ENCODE measurements at regions not wholly inside any gene's neighbourhood (a gene's known extent, or its start where the extent isn't known, plus 50 kb on each side); places are given as distances from the start of the nearest gene placed in this dataset.

- H2AFZ ChIP-seq (ENCODE audit: control insufficient read depth, low read depth, low read length), result no peak overlapping the region
- H3K27ac ChIP-seq (ENCODE audit: control insufficient read depth, insufficient read depth), result no peak overlapping the region
- in situ Hi-C loops (cut with MboI), result no loop called here
- no TSS peak for BruUV-seq (replicated peaks)
- intact Hi-C loops (cut with micrococcal nuclease; ENCODE audit: unreplicated experiment), result no loop called here
- H3K79me2 ChIP-seq (ENCODE audit: control insufficient read depth, insufficient read depth, low read length), result no peaks in the 10 kb centered on the region
- H3K4me2 ChIP-seq (ENCODE audit: control insufficient read depth, insufficient read depth), result no peak overlapping the region
- no peak overlapping the region for H3K4me3 ChIP-seq
- H4K20me1 ChIP-seq (ENCODE audit: control insufficient read depth, insufficient read depth), result no peaks in the 10 kb centered on the region
- no peaks in the 10 kb centered on the region for H3K27me3 ChIP-seq (replicated peaks in 1 of 2; ENCODE audit: control insufficient read depth in 2 of 2, insufficient read depth in 2 of 2, low read length in 1 of 2)
- RAD21 ChIA-PET (ENCODE audit: unreplicated experiment), result no interaction called here
- no peaks in the 10 kb centered on the region for H3K9me3 ChIP-seq (replicated peaks; ENCODE audit: control insufficient read depth, insufficient read depth, low read length)
- no peak for TF ChIP-seq MYC (IDR thresholded peaks at IDR 0.05; ENCODE audit: insufficient read depth, insufficient read length, insufficient replicate concordance, low read length, severe bottlenecking)
- no peak for TF ChIP-seq RB1 (IDR thresholded peaks at IDR 0.05; ENCODE audit: borderline replicate concordance)
- TF ChIP-seq, protein P1, sequence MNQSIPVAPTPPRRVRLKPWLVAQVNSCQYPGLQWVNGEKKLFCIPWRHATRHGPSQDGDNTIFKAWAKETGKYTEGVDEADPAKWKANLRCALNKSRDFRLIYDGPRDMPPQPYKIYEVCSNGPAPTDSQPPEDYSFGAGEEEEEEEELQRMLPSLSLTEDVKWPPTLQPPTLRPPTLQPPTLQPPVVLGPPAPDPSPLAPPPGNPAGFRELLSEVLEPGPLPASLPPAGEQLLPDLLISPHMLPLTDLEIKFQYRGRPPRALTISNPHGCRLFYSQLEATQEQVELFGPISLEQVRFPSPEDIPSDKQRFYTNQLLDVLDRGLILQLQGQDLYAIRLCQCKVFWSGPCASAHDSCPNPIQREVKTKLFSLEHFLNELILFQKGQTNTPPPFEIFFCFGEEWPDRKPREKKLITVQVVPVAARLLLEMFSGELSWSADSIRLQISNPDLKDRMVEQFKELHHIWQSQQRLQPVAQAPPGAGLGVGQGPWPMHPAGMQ (IDR thresholded peaks at IDR 0.05; ENCODE audit: borderline replicate concordance), result no peak
- no peak for TF ChIP-seq NFYB (IDR thresholded peaks at IDR 0.05; ENCODE audit: insufficient read depth, low read depth, low read length)
- no peak for TF ChIP-seq PML (IDR thresholded peaks at IDR 0.05; ENCODE audit: low read length)
- TF ChIP-seq NRF1 (conservative IDR thresholded peaks at IDR 0.05; ENCODE audit: low read depth, low read length), result no peak
- no peak for TF ChIP-seq ASH2L (IDR thresholded peaks at IDR 0.05; ENCODE audit: borderline replicate concordance, low read depth)
- TF ChIP-seq NFIC (IDR thresholded peaks at IDR 0.05; ENCODE audit: low read depth, low read length), result no peak
- no peak for DNase-seq (ENCODE audit: low read depth, low spot score)
- H3K4me1 ChIP-seq (ENCODE audit: control insufficient read depth, insufficient read depth, low read length), result no peaks in the 10 kb centered on the region
- SMC1A ChIA-PET (ENCODE audit: uncharacterized antibody, unreplicated experiment), result no interaction called here
- CTCF ChIA-PET, result interaction anchor here (1.2 to 1.9 kb wide), 2 partner anchors 9 to 12 kb away, joined by 4 to 5 read pairs; no protein-coding TSS in a partner anchor
- WGBS (ENCODE audit: insufficient coverage, insufficient replicate concordance, low lambda C conversion rate, missing lambda C conversion rate), result 52% methylated on average over 4 of the region's 4 CpGs
- H3K9ac ChIP-seq (ENCODE audit: control insufficient read depth, insufficient read depth, low read length), result no peak overlapping the region
- no peak for FAIRE-seq
- POLR2A ChIA-PET, result no interaction called here
- no peak for ATAC-seq
- H3K36me3 ChIP-seq (ENCODE audit: control insufficient read depth in 2 of 2, insufficient read depth in 2 of 2, low read length in 1 of 2), result no peaks in the 10 kb centered on the region
Observed at GRCh38 chr13:79786176-79786575, 305.2 kb downstream of the NDFIP2 start.

All from GM12878 (cell line).